Esophagus (tissue), 2 donors: ENCODE measurements at regions not wholly inside any gene's neighbourhood (a gene's known extent, or its start where the extent isn't known, plus 50 kb on each side); places are given as distances from the start of the nearest gene placed in this dataset.

ENCODE experiments used
- H3K27ac ChIP-seq, 2 donors: one replicate each; pipeline ENCODE4 v1.5.1; 2013; ENCODE audit warnings: low read depth in 2 of 2, mild to moderate bottlenecking in 2 of 2, inconsistent platforms in 1 of 2, low read length in 1 of 2, moderate library complexity in 1 of 2
- H3K27me3 ChIP-seq, 2 donors: one replicate each; pipeline ENCODE4 v1.6.1; 2013; ENCODE audit warnings: low read length in 2 of 2, control low read depth in 1 of 2, mild to moderate bottlenecking in 1 of 2; ENCODE audit not compliant: insufficient read depth in 2 of 2, control insufficient read depth in 1 of 2
- H3K36me3 ChIP-seq, 2 donors: one replicate each; pipeline ENCODE4 v1.6.1; 2013; ENCODE audit warnings: low read length in 1 of 2; ENCODE audit not compliant: control insufficient read depth in 2 of 2, insufficient read depth in 2 of 2
- H3K4me1 ChIP-seq, 2 donors: one replicate each; pipeline ENCODE4 v1.6.1; 2013; ENCODE audit warnings: low read length in 1 of 2; ENCODE audit not compliant: control insufficient read depth in 2 of 2, insufficient read depth in 2 of 2
- H3K4me3 ChIP-seq, 2 donors: one replicate each; pipeline ENCODE4 v1.5.1; 2013; ENCODE audit warnings: low read length in 2 of 2, mild to moderate bottlenecking in 2 of 2, low read depth in 1 of 2, moderate library complexity in 1 of 2
- H3K9me3 ChIP-seq, 2 donors: one replicate each; pipeline ENCODE4 v1.6.1; 2013; ENCODE audit warnings: mild to moderate bottlenecking in 2 of 2, low read depth in 1 of 2, low read length in 1 of 2, moderate library complexity in 1 of 2; ENCODE audit not compliant: control insufficient read depth in 2 of 2, insufficient read depth in 1 of 2
- WGBS, 2 donors: extraction: QIAGEN DNeasy Blood & Tissue Kit; methylation state at CpG; one replicate each; pipeline ENCODE4 v1.1.7; 2013; 5-methylcytosine and 5-hydroxymethylcytosine counted together
- donor health status: healthy with polysubstance abuse.
- donor health status: Bipolar disorder and iron deficiency.

DNA sequence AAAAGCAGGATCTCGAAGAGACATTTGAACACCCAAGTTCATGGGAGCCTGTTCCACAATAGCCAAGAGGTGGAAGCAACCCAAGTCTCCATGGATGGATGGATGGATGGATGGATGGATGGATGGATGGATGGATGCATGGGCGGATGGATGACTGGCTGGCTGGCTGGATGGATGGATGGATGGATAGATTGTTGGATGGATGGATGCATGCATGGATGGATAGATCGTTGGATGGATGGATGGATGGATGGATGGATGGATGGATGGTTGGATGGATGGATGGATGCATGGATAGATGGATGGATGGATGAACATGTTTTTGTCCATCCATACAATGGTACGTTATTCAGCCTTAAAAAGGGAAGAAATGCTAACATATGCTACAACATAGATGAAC lies 603.4 kb downstream of the BRD1 start:
- Histone ChIP-seq H3K36me3 (no peaks in the 10 kb centered on the region), H3K4me3 (no peak overlapping the region), H3K9me3 (no peaks in the 10 kb centered on the region), H3K27ac (no peak overlapping the region), H3K4me1 (no peaks in the 10 kb centered on the region), H3K27me3 (no peaks in the 10 kb centered on the region)
- WGBS, 2 donors: 69 to 79% methylated on average over 4 of the region's 4 CpGs

DNA sequence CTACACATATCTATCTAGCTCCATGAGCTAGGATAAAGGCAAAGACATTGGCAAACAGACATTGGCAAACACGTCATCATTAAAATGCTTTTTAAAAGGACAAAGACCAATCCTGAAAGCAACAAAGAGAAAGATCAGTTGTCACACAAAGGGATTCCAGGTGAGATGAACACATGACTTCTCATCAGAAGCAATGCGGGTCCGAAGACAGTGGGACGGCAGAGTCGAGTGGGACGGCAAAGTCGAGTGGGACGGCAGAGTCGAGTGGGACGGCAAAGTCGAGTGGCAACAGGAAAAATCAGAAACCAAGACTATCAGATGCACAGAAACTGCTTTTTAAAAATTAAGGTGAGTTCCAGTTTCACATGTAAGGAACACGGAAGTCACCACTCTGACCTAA lies 609.5 kb downstream of the BRD1 start:
- 84 to 90% methylated on average over 12 of the region's 12 CpGs for WGBS, 2 donors
- no peak overlapping the region for H3K27ac ChIP-seq
- no peaks in the 10 kb centered on the region for H3K27me3 ChIP-seq
- no peaks in the 10 kb centered on the region for H3K4me1 ChIP-seq
- peaks cover 3 to 8% of the 10 kb centered on the region in 2 donors for H3K9me3 ChIP-seq
- no peaks in the 10 kb centered on the region for H3K36me3 ChIP-seq
- H3K4me3 ChIP-seq: no peak overlapping the region

DNA sequence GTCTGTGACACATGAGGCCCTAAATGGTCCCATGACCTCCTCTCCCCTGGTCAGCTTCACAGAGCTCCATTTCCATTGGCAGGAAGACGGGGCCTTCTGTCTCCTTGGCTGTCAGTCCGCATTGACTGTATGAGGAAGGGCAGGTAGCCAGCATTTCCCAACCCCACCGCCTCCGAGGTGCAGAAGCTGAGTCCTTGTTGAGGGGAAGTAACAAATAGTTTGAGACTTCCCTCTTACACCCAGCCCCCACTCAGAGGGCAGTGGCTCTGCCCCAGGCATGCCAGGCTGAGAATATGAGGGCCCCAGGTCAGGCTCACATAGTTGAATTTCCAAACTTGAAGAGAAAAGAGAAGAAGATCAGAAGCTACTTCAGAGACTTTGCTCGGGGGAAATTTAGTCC lies 611.1 kb downstream of the BRD1 start:
- WGBS, 2 donors: 69 to 70% methylated on average over 5 of the region's 5 CpGs
- H3K9me3 ChIP-seq: peaks cover 3 to 8% of the 10 kb centered on the region in 2 donors
- no peaks in the 10 kb centered on the region for H3K27me3 ChIP-seq
- no peaks in the 10 kb centered on the region for H3K36me3 ChIP-seq
- no peak overlapping the region for H3K4me3 ChIP-seq
- no peaks in the 10 kb centered on the region for H3K4me1 ChIP-seq
- H3K27ac ChIP-seq: no peak overlapping the region

DNA sequence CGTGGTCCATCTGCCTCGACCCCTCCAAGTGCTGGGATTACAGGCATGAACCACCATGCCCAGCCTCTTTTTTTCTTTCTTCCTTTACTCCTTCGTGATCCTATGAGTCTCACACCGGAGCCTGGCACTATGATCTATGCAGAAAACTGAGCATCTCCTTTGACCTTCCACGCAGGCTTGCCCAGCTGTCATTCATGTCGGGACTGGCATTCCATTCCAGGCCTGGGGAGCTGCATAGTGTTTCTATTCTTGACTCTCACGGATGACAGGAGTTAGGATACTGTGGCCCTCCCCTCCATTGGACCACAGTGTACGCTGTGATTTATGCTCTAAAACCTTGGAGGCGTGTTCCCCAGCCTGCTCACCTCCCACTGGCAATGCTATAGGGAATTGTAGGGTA lies 611.8 kb downstream of the BRD1 start:
- Histone ChIP-seq H3K27ac (no peak overlapping the region), H3K4me1 (no peaks in the 10 kb centered on the region), H3K36me3 (no peaks in the 10 kb centered on the region), H3K27me3 (no peaks in the 10 kb centered on the region), H3K9me3 (peaks cover 3 to 8% of the 10 kb centered on the region in 2 donors), H3K4me3 (no peak overlapping the region)
- 78 to 82% methylated on average over 9 of the region's 9 CpGs for WGBS, 2 donors

DNA sequence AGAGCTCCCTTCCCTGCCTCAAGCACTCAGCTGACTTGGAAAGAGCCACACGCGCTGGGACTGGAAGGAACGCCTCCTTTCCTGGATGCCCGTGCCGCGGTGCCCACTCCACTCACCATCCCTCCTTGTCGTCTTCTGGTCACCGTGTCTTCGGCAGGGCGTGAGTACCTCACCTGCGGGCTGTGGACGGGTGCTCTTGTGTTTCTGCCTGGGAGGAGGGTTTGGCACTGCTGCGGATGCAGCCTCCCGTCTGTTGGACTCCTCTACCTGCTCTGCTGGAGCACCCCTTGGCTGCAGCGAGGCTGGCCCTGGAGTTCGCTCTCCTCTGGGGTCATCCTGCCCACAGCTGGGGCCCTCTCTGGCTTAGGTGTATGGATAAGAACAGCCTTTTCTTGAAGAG lies 612.7 kb downstream of the BRD1 start:
- 90 to 93% methylated on average over 16 of the region's 16 CpGs for WGBS, 2 donors
- Histone ChIP-seq H3K9me3 (peaks cover 3 to 8% of the 10 kb centered on the region in 2 donors), H3K4me3 (no peak overlapping the region), H3K27me3 (no peaks in the 10 kb centered on the region), H3K4me1 (no peaks in the 10 kb centered on the region), H3K36me3 (no peaks in the 10 kb centered on the region), H3K27ac (no peak overlapping the region)

DNA sequence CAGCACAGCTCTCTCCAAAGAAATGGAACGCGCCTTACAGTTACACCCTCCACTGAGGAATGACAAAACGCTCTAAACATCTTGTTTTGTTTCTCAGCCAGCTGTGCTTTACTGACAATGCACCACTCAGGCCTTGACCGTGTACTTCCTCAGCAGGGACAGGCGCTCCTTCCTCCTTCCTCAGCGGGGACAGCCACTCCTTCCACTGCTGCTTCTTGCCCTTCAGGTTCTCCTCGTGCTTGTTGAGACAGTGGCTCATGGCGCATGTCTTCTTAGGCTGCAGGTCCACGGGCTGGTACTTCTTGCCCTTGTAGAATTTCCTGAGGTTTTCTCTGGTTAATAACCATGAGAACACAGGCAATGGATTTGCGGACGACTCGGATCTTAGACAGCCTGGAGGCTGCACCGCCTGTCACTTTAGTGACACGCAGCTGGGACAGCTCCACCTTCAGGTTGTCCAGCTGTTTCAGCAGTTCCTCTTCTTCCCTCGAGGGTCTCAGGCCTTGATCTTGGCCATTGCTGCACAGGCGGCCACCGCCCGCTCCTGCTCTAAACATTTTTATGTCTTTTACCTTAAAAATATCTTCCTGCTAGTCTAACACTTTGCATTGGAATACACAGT lies 613.8 kb downstream of the BRD1 start:
- no peaks in the 10 kb centered on the region for H3K36me3 ChIP-seq
- H3K4me1 ChIP-seq: no peaks in the 10 kb centered on the region
- no peaks in the 10 kb centered on the region for H3K27me3 ChIP-seq
- H3K4me3 ChIP-seq: no peak overlapping the region
- H3K9me3 ChIP-seq: peaks cover 3 to 8% of the 10 kb centered on the region in 2 donors
- no peak overlapping the region for H3K27ac ChIP-seq
- WGBS, 2 donors: 62 to 72% methylated on average over 18 of the region's 18 CpGs

DNA sequence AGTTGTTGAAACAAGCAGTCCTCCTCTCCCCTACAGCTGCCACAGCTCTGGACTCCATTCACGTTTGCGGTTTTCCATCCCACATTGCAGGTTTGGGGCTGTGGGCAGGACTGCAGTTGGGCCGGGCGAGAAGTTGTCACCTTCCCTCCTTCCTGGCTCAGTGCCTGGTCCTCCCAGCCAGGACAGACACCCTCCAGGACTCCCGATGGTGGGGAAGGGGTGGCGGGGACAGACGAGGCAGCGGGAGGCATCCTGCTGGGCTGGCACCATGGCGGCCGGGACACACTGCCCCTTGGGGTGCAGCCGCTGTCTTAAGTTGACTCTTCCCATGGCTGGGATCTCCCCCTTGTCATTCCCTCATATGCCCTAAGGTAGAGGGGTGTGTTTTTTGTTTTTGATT lies 615.2 kb downstream of the BRD1 start:
- 85 to 87% methylated on average over 11 of the region's 11 CpGs for WGBS, 2 donors
- Histone ChIP-seq H3K27ac (no peak overlapping the region), H3K4me1 (no peaks in the 10 kb centered on the region), H3K36me3 (no peaks in the 10 kb centered on the region), H3K27me3 (no peaks in the 10 kb centered on the region), H3K9me3 (peaks cover 3 to 6% of the 10 kb centered on the region in 2 donors), H3K4me3 (no peak overlapping the region)

DNA sequence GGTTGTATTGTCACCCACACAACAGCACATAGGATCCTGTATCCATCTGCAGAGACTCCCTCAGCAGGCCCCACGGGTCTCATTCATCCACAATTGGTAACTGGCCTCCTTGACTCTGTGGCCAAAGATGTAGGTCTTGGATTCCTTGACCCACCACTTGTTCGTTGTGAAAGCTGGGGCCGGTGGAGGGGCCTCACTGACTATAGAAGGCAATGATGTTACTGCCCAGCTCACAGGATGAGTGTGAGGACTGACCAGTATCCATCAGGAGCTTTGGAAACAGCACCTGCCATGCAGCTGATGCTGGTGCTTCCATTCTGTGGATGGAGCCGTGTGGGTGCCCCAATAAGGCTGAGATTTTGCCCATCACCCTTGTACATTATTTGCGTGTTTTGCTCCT lies 615.7 kb downstream of the BRD1 start:
- Histone ChIP-seq H3K4me3 (no peak overlapping the region), H3K9me3 (peaks cover 3 to 6% of the 10 kb centered on the region in 2 donors), H3K4me1 (no peaks in the 10 kb centered on the region), H3K27me3 (no peaks in the 10 kb centered on the region), H3K36me3 (no peaks in the 10 kb centered on the region), H3K27ac (no peak overlapping the region)
- 74 to 77% methylated on average over 5 of the region's 5 CpGs for WGBS, 2 donors

DNA sequence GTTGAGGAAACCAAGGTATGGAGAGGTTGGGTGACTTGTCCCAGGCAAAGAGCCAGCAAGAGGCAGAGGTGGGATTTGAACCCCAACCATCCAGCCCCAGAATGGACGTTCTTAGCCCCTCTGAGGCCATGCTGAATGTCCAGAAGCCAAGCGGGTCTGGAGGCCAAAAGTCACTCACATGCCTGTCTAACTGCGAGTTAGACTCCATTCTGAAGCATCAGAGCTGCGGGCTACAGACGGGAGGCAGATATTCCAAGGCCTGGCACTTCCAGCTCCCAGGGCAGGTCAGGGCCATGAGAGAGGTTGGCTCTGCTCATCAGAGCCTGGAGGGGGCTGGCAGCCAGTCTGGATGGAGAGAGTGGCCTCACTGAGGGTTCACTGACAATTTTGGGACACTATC lies 616.5 kb downstream of the BRD1 start:
- Histone ChIP-seq H3K27me3 (no peaks in the 10 kb centered on the region), H3K36me3 (no peaks in the 10 kb centered on the region), H3K4me1 (no peaks in the 10 kb centered on the region), H3K27ac (no peak overlapping the region), H3K9me3 (peaks cover 0 to 4% of the 10 kb centered on the region in 2 donors), H3K4me3 (no peak overlapping the region)
- 74 to 79% methylated on average over 5 of the region's 5 CpGs for WGBS, 2 donors

DNA sequence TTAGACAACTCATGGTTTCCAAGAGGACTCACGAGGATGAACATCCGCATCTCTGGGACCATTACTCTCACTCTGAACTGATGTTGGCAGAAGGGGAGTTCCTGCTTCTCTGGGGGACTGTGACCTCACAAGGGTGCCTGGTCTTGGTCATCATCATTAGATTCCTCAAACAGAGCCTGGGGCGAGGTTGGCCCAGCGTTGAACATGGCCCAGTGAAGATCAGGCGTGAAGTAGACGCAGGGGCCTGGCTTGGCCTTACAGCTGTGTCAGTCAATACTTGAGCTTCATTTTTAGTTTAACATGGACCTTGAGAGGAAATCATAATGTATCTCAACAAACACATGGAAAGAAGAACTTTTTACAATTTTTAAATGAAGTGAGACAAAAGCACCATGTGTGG lies 617.1 kb downstream of the BRD1 start:
- H3K27me3 ChIP-seq: no peaks in the 10 kb centered on the region
- no peaks in the 10 kb centered on the region for H3K4me1 ChIP-seq
- H3K4me3 ChIP-seq: no peak overlapping the region
- H3K36me3 ChIP-seq: no peaks in the 10 kb centered on the region
- 89 to 92% methylated on average over 6 of the region's 6 CpGs for WGBS, 2 donors
- no peak overlapping the region for H3K27ac ChIP-seq
- H3K9me3 ChIP-seq: peaks cover 0 to 6% of the 10 kb centered on the region in 2 donors
